GM12873 (cell line): ENCODE measurements at regions not wholly inside any gene's neighbourhood (a gene's known extent, or its start where the extent isn't known, plus 50 kb on each side); places are given as distances from the start of the nearest gene placed in this dataset.

Experiments
- TF ChIP-seq, protein P1 (sequence below): IDR thresholded peaks from 2 replicates; pipeline ENCODE4 v1.5.1; 2012; ENCODE audit warnings: low read depth, mild to moderate bottlenecking, moderate library complexity, low read length, control low read depth; ENCODE audit not compliant: insufficient read depth; ENCODE audit errors: missing control alignments

DNA sequence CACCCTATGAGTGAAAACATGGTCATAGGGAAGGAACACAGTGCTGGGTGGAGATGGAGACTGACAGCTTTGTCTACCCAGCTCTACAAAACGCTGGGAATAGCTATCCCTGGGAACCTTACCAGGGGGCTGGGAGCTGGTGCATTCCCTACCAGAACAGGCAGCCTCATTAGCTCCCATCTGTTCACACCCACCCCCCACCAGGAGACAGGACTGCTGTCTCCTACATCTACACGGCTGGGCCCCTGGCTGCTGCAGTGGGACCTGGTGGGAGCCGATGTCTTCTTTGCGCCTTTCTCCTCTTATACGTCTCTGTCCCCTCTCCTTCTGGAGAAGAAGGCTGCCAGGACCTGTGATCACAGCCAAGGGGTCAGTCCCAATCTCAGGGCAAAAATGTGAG, 90.8 kb downstream of the UQCRFS1 start:
- TF ChIP-seq, protein P1, sequence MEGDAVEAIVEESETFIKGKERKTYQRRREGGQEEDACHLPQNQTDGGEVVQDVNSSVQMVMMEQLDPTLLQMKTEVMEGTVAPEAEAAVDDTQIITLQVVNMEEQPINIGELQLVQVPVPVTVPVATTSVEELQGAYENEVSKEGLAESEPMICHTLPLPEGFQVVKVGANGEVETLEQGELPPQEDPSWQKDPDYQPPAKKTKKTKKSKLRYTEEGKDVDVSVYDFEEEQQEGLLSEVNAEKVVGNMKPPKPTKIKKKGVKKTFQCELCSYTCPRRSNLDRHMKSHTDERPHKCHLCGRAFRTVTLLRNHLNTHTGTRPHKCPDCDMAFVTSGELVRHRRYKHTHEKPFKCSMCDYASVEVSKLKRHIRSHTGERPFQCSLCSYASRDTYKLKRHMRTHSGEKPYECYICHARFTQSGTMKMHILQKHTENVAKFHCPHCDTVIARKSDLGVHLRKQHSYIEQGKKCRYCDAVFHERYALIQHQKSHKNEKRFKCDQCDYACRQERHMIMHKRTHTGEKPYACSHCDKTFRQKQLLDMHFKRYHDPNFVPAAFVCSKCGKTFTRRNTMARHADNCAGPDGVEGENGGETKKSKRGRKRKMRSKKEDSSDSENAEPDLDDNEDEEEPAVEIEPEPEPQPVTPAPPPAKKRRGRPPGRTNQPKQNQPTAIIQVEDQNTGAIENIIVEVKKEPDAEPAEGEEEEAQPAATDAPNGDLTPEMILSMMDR, result no peak

DNA sequence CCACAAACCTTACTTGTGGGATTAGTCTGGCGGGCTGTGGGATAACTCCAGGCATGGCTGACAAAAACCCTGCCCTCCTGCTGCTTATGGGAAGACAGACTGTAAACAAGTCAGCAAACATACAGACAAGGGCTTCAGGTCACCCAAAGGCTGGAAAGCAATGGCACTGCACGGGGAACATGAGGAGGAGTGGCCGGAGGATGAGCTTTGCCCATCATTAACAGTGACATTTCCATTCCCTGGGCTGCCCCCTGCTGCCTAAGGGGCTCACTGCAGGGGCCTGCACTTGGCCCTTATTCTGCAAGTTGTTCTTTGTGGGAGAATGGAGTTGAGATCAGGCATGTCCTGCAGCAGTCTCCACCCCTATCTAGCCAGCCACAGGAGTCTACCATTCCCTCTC, 91.3 kb downstream of the UQCRFS1 start:
- TF ChIP-seq, protein P1, result peak; percentile 69

- TF ChIP-seq, protein P1, result no peak
Observed at GRCh38 chr19:29120466-29120865, 92.5 kb downstream of the UQCRFS1 start.

DNA sequence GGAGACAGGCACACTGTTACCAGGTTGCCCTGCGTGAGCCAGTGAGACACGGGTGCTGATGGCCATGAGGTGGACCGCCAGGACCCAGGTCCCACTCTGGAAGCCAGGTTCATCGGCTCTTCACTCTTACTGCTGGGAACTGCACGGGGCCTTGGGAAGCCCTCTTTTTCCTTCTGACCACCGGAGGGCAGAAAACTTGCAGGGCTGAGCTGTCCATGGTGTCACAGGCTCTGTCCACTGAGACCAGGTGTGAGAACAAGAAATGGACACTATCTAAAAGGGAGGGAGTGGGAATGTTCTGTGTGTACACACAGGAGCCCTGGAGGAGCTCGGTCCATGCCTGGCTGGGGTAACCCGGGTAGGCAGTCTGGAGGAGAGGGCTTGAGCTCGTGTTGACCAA, 93.4 kb downstream of the UQCRFS1 start:
- TF ChIP-seq, protein P1, result no peak

GRCh38 chr19:29118389-29118788, 94.6 kb downstream of the UQCRFS1 start:
- TF ChIP-seq, protein P1, result no peak

DNA sequence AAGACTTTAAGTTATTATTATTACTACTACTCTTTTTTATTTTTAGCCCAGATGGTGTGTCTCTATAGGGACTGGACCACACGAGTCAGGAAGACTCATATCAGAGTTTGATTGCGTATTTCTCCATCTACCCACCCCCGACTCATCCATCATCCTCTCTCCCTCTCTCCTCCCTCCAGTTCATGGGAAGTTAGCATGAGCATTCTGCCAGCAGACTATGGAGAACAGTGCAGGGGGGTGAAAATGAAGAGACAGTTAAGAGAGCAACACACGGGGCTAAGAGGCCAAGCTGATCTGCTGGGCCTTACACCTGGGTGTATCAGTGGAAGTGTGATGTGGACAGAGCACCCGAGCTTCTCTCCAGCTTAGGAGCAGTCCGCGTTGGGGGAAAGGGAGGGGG, 95.0 kb downstream of the UQCRFS1 start:
- TF ChIP-seq, protein P1, result no peak

- TF ChIP-seq, protein P1, result no peak
Observed at GRCh38 chr19:29115181-29115580, 97.8 kb downstream of the UQCRFS1 start.
